Lung (tissue), 11 donors: ENCODE measurements at regions not wholly inside any gene's neighbourhood (a gene's known extent, or its start where the extent isn't known, plus 50 kb on each side); places are given as distances from the start of the nearest gene placed in this dataset.

Experiments used
- ATAC-seq: fragments of 200-7000 bp; cut with Tn5 transposase; one replicate; pipeline ENCODE4 v1.9.1; 2020; ENCODE audit warnings: moderate number of reproducible peaks; ENCODE audit not compliant: insufficient read depth, low FRiP score
- DNase-seq, 3 donors: peaks; one replicate each; pipeline ENCODE4 v3.0.0-alpha.2; 2013 to 2017
- H3K27ac ChIP-seq, 2 donors: one replicate each; pipeline ENCODE4 v1.5.1; 2013; ENCODE audit warnings: mild to moderate bottlenecking in 2 of 2, moderate library complexity in 2 of 2, control low read depth in 1 of 2, inconsistent platforms in 1 of 2, low read depth in 1 of 2, low read length in 1 of 2
- H3K27me3 ChIP-seq, 3 donors: one replicate each; pipeline ENCODE4 v1.5.1; 2013; ENCODE audit warnings: low read length in 2 of 3; ENCODE audit not compliant: control insufficient read depth in 3 of 3, insufficient read depth in 3 of 3
- H3K36me3 ChIP-seq, 4 donors: one replicate each; pipeline ENCODE4 v1.5.1; 2013; ENCODE audit warnings: low read length in 4 of 4, mild to moderate bottlenecking in 1 of 4, moderate library complexity in 1 of 4; ENCODE audit not compliant: control insufficient read depth in 4 of 4, insufficient read depth in 4 of 4
- H3K4me1 ChIP-seq, 5 donors: one replicate each; pipeline ENCODE4 v1.5.1; 2013; ENCODE audit warnings: low read length in 5 of 5, mild to moderate bottlenecking in 2 of 5, moderate library complexity in 1 of 5; ENCODE audit not compliant: control insufficient read depth in 5 of 5, insufficient read depth in 5 of 5
- H3K4me3 ChIP-seq: one replicate; pipeline ENCODE4 v1.5.1; 2013; ENCODE audit warnings: mild to moderate bottlenecking, control low read depth, moderate library complexity
- H3K9ac ChIP-seq, 2 donors: one replicate each; pipeline ENCODE4 v1.5.1; 2013; ENCODE audit warnings: low read length in 2 of 2, control low read depth in 1 of 2; ENCODE audit not compliant: insufficient read depth in 1 of 2
- H3K9me3 ChIP-seq, 4 donors: one replicate each; pipeline ENCODE4 v1.5.1; 2013; ENCODE audit warnings: low read length in 3 of 4, mild to moderate bottlenecking in 1 of 4, moderate library complexity in 1 of 4; ENCODE audit not compliant: control insufficient read depth in 4 of 4, insufficient read depth in 3 of 4
- WGBS, 2 donors: extraction: QIAGEN DNeasy Blood & Tissue Kit; methylation state at CpG; one replicate each; pipeline ENCODE4 v1.1.7; 2013; 5-methylcytosine and 5-hydroxymethylcytosine counted together
- TF ChIP-seq, protein P1 (sequence below): IDR thresholded peaks from 2 replicates; pipeline ENCODE4 v1.5.1; 2012; ENCODE audit warnings: mild to moderate bottlenecking; ENCODE audit errors: control extremely low read depth, extremely low read depth
- donor health status: control.
- donor health status: control.
- donor health status: Bipolar disorder and iron deficiency.
- donor health status: healthy.
- donor health status: DM: yes; HTN: yes; CAD: no.

DNA sequence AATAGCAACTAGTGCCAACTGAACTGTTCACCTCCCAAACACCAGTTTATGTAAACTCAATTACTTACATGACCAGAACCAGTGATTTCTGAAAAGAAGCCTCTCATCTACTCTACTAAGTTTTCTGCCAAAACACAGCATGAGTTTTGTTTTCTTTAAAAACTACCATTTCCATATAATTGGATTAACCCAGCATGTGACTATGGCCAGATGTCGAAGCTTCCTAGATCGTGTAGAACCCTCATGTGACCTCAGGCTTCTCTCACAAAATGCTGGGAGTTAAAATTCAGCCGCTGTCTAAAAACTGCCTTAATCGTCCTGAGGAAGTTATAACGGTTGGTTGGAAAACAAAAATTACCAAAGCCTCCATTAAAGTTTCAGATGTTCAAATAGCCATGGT, 303.5 kb downstream of the IRX1 start:
- 68 to 70% methylated on average over 5 of the region's 5 CpGs for WGBS, 2 donors
- no peak overlapping the region for H3K4me3 ChIP-seq
- H3K36me3 ChIP-seq = no peaks in the 10 kb centered on the region
- no peak for ATAC-seq
- no peak for DNase-seq
- H3K27ac ChIP-seq = no peak overlapping the region
- TF ChIP-seq, protein P1, sequence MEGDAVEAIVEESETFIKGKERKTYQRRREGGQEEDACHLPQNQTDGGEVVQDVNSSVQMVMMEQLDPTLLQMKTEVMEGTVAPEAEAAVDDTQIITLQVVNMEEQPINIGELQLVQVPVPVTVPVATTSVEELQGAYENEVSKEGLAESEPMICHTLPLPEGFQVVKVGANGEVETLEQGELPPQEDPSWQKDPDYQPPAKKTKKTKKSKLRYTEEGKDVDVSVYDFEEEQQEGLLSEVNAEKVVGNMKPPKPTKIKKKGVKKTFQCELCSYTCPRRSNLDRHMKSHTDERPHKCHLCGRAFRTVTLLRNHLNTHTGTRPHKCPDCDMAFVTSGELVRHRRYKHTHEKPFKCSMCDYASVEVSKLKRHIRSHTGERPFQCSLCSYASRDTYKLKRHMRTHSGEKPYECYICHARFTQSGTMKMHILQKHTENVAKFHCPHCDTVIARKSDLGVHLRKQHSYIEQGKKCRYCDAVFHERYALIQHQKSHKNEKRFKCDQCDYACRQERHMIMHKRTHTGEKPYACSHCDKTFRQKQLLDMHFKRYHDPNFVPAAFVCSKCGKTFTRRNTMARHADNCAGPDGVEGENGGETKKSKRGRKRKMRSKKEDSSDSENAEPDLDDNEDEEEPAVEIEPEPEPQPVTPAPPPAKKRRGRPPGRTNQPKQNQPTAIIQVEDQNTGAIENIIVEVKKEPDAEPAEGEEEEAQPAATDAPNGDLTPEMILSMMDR = no peak
- no peak overlapping the region for H3K9ac ChIP-seq
- peaks cover 0 to 3% (median 0%) of the 10 kb centered on the region in 4 donors for H3K9me3 ChIP-seq
- H3K4me1 ChIP-seq = no peaks in the 10 kb centered on the region
- H3K27me3 ChIP-seq = no peaks in the 10 kb centered on the region

- Histone ChIP-seq H3K4me3 (no peak overlapping the region), H3K27ac (no peak overlapping the region), H3K9ac (no peak overlapping the region), H3K9me3 (peaks cover 0 to 1% (median 0%) of the 10 kb centered on the region in 4 donors), H3K36me3 (no peaks in the 10 kb centered on the region), H3K4me1 (no peaks in the 10 kb centered on the region), H3K27me3 (no peaks in the 10 kb centered on the region)
- DNase-seq = no peak
- no peak for ATAC-seq
- TF ChIP-seq, protein P1 = no peak
- WGBS, 2 donors = 82 to 85% methylated on average over 8 of the region's 8 CpGs
Measured at GRCh38 chr5:3904584-3904983, 309.0 kb downstream of the IRX1 start.

DNA sequence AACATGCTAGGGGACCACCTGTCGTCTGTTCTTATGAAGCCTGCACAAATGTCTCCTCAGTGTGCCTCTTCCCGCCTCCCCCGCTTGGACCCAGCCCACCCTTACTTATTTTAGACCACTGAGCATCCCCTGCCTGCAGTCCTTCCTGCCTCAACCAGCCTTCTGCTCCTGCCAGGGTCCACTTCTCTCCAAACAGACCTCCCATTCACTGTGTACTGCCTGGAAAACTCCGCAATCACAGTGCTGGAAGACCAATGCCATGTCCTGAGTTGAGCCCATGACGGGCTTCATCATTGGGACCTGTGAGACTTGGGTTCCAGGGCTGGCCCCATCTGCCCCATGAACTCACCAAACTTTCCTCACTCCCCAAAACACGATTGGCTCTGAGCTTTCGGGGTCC, 309.4 kb downstream of the IRX1 start:
- TF ChIP-seq, protein P1 = no peak
- Histone ChIP-seq H3K36me3 (no peaks in the 10 kb centered on the region), H3K4me3 (no peak overlapping the region), H3K9me3 (peaks cover 0 to 1% (median 0%) of the 10 kb centered on the region in 4 donors), H3K4me1 (no peaks in the 10 kb centered on the region), H3K27ac (no peak overlapping the region), H3K27me3 (no peaks in the 10 kb centered on the region), H3K9ac (no peak overlapping the region)
- WGBS, 2 donors = 80 to 85% methylated on average over 7 of the region's 7 CpGs
- ATAC-seq (no peak), DNase-seq (no peak)

DNA sequence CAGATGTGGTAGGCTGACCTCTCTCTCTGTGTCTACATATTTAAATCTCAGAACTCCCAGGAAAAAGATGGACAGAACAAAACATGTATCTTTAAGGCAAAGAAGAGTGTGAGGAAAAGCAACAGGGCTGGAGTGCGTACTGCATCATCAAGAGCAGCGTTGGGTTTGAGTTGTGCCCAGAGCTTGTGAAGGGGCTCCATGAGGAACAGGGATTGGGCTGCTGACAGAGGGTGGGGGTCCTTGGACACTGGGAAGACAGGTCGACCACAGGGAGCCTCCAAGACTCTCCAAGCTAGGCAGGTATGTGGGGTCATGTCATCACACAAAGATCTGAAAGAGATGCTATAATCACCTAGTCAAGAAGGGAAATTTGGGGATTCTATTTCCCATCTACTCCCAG, 309.9 kb downstream of the IRX1 start:
- Histone ChIP-seq H3K4me1 (no peaks in the 10 kb centered on the region), H3K36me3 (no peaks in the 10 kb centered on the region), H3K27me3 (no peaks in the 10 kb centered on the region), H3K9ac (no peak overlapping the region), H3K9me3 (peaks cover 0 to 1% (median 0%) of the 10 kb centered on the region in 4 donors), H3K27ac (no peak overlapping the region), H3K4me3 (no peak overlapping the region)
- TF ChIP-seq, protein P1 = no peak
- 81 to 92% methylated on average over 3 of the region's 3 CpGs for WGBS, 2 donors
- DNase-seq = no peak
- ATAC-seq = no peak
